MV-4-11 (cell line): ENCODE measurements at regions not wholly inside any gene's neighbourhood (a gene's known extent, or its start where the extent isn't known, plus 50 kb on each side); places are given as distances from the start of the nearest gene placed in this dataset.

ENCODE experiments used
- DNase-seq: peaks from one replicate; lab custom pipeline; 2025; lab: John Stamatoyannopoulos, UW

DNA sequence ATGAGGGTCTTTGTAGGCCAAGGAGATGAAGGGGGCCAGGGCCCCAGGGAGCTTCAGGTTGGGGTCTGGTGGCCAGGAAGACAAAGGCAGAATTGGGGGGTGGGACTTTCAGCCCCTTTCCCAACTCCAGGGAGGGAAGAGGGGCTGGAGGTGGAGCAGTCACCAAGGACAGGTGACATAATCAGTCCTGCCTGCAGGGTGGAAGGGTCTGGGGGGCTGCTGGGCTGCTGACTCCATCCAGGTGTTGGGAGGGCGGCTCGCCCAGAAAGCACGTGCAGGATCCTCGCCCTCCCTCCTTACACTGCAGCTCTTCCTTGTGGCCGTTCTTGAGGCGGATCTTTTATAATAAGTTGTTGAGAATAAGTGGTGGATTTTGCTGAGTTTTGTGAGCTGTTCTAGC lies 1491.1 kb downstream of the TBC1D22A start:
- no peak for DNase-seq

DNA sequence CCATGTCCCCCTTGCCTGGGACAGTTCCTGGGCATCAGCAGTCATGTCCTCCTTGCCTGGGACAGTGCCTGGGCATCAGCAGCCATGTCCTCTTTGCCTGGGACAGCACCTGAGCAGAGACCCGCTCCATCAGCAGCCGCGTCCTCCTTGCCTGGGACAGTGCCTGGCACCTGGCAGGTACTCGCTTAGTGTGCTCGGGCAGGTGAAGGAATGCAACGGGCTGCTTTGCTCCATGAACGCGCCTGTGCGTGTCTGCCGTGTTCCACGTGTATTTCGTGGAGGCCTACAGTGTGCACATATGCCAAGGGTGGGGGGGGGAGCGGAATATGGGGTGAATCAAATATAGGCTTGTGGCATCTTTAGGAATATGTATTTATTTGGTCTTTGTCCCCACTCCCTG lies 1490.7 kb downstream of the TBC1D22A start:
- no peak for DNase-seq

DNA sequence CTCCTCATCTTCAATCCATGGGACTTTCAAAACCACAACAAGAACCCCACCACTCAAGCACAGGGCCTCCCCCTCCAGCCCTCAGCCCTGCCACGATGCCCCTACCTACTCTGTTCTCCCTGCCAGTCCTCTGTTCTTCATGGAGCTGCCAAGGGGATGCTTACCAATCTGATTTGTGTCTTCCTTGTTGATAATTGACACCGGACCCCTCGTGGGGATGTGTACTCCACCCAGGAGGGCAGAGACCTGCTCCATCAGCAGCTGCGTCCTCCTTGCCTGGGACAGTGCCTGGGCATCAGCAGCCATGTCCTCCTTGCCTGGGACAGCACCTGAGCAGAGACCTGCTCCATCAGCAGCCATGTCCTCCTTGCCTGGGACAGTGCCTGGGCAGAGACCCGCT lies 1489.2 kb downstream of the TBC1D22A start:
- DNase-seq: no peak

DNA sequence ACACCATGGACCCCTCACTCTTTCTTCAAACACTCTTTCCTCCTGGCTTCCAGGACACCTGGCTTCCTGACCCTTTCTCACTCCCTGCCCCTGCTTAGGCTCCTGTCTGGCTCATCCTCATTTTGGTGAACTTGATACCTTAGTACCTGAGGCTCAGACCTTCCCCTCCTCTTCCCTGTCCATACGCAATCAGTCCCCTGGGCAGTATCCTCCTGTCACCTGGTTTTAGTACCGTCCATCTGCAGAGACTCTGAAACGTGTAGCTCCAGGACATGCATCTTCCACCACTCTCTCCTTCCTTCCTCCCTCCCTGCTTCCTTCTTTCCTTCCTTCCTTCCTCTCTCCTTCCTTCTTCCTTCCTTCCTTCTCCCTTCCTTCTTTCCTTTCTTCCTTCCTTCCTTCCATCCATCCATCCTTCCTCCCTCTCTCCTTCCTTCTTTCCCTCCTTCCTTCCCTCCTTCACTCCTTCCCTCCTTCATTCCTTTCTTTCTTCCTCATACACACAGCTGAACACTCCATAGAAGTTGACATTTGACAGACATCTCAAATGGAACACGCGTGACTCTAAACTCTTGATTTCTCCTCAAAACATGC lies 1488.6 kb downstream of the TBC1D22A start:
- DNase-seq: no peak

DNA sequence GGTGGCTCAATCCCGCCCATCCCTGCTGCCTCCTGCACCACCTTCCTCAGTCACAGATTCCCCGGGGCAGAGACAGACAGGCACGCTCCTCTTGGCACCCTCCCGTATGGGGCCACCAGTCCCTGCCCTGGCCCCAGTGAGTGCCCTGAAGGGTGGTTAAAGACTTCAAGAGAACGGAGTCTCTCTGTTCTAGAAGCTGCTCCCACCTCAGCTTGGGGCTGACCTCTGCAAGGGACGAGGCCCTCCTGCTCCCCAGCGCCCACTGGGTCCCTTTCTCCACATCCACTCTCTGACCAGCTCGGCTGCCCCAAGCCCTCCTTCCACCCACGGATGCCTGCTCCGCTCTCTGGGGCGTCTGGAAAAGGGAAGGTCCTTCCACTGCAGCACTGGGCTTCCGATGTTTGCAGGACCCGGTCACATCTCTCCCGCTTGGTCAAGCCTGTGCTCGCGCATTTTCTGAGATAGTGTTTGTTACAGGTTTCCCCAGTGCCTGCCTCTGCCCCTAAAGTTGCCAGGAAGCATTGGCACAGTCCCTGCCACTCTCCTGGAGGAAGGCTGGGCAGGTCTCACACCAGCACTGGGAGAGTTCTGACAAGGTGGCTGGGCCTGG lies 1487.9 kb downstream of the TBC1D22A start:
- DNase-seq: no peak

GRCh38 chr22:48249713-48250268 lies 1487.3 kb downstream of the TBC1D22A start:
- no peak for DNase-seq

GRCh38 chr22:48248901-48249455 lies 1486.5 kb downstream of the TBC1D22A start:
- no peak for DNase-seq

DNA sequence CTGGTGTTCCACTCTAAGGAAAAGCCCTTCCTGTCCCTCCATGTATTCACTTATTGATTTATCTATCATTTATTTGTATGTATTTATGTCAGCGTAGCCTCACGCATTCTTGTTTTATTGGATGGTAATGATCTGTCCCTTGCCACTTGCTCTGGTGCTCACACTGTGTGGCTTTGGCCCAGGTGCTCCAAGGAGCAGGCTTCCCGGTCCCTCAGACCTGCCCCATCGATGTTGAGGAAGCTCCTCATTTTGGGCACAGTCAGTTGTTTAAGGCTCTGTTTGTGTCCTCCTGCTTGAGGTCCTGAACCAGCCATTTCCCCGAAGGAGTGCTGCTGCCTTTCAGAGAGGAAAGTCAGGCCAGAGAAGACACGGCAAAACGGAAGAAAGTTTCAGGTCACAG lies 1485.4 kb downstream of the TBC1D22A start:
- DNase-seq: no peak

DNA sequence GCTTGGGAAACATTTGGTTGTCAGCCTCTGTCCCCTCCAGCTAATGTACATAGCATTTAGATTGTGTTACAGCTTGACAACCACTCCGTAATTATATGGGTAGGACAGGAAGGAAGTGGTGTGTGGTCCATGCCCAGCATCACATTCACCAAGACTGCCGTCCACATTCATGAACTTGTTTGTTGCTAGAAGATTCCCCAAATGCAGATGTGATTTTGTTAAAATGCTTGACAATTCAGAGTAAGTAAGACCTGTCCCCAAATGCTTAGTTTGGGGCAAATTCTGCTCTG lies 1482.7 kb downstream of the TBC1D22A start:
- peak; percentile 5 for DNase-seq

DNA sequence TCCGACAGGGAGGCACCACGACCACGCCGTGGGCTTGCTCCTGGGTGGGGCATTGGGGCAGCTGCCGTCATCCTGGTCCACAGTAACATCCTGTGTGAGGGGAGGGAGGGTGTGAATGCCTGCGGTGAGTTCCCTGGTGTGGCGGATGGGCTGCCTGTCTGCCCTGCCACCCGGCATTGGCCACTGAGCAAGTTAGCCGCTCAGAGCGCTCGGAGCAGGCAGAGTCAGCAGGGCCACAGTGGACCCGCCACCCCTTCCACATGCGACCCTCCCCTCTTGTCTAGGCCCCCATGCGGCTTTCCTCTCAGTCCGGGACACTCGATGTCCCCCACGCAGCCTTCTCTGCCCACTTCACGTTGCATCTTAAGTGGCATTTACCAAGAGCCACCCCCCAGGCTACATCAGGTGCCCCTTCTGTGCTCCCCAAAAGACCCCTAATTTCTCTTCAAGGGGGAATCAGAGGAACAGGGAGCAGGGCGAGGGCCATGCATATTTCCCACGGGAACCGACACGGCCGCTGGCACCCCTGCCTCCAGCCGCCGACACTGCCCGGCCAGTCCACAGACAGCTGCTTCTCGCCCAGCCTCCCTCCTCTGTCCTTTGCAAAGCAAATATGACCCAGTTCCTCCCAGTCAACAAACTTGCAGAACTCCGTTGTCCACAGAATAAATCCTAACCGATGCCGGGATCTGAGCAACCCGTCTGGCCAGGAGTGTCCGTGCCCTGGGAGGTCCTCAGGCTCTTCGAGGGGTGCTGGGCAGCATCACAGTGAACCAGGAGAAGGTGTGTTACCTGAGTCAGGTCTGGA lies 1482.1 kb downstream of the TBC1D22A start:
- DNase-seq: no peak

DNA sequence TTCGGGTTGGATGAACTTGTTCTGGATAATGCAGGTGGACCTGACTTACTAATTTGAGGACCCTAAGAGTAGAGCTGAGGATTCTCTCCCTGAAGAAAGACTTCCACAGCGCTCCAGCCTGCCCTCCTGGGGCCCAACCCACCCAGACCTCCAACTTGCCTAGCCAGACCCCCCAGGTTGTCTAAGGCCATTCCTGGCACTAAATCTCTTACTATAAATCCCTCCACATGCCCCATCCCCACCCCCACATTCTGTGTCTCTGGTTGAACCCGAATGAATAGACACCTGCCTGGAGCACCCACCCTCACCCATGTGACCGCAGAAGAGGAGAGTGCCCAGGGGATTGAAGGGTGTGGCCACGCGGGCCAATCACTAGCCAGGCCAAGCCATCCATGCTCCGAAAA lies 1480.0 kb downstream of the TBC1D22A start:
- DNase-seq: no peak

GRCh38 chr22:48241658-48242057 lies 1479.2 kb downstream of the TBC1D22A start:
- no peak for DNase-seq

GRCh38 chr22:48240935-48241230 lies 1478.4 kb downstream of the TBC1D22A start:
- DNase-seq: no peak

DNA sequence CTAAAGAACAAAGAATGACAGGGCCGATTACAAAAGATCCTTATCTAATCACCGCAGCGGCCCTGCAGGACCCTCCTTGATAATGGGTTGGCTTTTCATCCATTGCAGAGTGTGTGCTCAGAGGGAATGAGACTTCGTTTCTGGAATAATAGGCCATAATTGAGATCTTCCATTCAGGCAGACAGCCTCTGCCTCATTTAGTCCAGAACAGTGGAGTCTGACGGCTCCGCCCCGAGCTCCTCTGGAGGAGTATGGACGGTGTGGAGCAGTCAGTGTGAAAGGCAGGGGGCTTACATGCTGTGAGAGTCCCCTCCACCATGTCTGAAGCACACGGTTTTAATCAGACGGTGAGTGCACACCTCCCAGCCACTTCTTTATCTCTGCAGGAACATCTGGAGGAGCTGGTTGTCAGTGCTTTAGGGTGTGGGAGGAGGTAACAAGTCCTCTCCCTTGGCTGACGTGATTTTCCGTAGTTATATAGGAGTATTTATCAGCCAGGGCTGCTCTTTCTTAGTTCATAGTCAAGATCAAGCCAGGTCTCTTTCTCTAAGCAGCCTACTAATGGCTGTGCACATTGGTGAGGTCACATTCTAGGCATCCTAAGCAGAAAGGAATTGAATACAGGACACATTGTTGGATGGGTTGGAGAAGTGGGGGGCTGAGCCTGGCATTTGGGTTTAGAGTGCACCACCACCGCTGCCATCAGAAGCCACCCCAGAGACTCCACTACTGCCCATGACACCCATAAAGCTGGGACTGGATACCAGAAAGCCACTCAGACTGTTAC lies 1477.9 kb downstream of the TBC1D22A start:
- no peak for DNase-seq

DNA sequence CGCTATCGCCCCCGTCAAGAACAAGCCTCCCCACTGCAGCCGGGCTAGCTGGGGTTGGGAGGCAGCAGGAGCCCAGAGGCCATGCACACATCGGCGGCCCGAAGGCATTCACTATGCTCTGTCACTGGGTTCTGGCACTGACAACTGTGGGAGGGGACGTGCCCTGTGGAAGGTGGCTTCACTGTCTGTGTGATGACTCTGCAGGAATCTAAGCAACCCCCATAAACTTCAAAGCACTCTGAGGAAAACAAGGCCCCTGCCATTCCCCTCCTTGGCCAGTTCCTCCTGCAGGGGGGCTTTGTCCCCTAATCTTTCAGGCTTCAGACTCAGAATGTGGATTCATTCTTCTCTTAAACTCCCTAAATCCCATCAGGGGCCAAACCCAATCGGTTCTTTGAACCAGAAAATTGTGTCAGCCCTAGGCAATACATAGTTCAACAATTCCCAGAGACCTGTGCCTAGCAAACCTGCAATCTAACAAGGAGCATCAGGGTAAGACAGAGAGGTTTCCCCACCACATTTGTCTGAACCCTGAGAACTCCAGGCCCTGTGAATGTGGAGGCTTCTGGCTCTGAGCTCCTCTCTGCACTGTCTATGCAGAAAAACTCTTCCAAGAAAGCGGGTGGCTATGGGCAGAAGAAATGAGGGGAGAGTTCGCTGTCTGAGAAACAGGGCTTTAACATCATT lies 1477.2 kb downstream of the TBC1D22A start:
- DNase-seq: no peak

- peak; percentile 9 for DNase-seq
Observed at GRCh38 chr22:48238966-48239365, 1476.5 kb downstream of the TBC1D22A start.

DNA sequence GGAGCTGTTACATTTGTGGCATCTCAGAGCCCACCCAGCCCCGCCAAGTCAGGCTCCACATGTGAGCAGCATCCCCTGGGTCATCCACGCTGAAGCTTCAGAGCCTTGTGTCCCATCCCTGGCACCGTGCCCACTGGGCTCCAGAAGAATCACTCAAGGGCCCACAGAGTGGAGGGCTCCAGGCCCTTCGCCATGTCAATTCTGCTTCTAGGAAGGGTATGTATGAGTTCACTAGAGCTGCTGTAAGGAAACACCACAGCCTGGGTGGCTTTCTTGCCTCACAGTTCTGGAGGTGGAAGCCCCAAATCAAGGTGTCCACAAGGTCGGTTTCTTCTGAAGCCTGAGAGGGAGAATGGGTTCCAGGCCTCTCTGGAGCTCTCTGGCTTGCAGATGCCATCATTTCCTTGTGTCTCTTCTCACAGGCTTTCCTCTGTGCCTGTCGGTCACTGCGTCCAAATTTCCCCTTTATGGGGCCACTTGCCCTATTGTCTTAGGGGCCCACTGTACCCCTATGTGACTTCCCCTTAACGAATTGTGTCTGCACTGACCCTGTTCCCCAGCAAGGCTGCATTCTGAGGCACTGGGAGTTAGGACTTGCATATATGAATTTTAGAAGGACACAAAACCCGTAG lies 1476.0 kb downstream of the TBC1D22A start:
- no peak for DNase-seq

DNA sequence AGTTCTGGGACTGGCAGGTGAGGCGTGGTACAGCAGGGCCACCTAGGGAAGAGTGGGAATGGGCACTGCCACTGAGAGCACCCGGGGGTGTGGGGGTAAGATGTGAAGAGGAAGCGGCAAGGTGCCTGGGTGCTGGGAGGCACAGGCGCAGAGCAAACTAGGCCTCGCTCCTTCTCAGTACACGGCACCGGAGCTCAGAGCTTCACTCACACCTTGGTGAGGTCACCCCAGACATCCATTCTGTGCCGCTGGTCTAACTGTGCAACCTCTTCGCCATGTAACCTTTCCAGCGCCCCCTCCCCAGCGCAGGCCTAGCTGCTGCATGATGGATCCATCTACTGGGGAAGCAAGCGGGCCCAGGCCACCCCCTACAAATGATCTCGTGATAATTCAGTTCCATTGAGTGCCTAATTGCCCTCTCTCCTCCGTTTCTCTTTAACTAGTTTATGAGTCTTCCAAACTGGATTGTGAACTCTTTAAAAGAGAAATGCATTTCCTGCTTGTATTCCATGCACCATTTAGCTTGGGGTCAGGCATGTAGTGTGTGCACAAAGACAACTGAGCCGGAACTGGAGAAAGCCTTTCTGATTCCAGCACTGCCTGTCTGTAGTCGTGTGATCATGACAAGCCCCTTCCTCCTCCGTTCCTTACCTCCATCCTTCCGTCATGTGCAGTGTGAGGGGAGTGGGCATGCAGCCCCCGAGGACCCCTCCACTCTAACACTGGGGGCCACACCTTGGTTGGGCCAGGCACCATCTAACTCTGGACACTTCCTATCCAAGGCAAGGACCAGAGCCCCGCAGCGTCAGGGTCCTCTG lies 1475.2 kb downstream of the TBC1D22A start:
- DNase-seq: no peak

- DNase-seq: no peak
Observed at GRCh38 chr22:48236261-48236660, 1473.8 kb downstream of the TBC1D22A start.

DNA sequence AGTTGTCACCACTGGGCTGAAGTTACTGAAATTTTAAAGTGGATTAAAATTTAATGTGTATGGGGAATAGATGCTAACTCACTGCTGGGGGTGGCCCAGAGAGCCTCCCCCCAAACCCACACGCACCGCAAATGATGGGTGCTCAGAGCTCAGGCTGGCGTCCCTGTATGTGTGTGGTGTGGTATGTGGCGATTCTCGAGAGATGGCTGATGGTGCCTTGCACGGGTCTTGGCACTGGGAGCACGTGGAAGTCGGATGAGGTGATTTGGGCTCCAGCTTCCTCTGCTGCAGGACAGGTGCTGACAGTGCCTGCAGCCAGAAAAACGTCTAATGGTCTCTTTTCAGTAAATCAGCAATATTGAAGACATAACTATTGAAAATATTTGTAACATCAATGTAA lies 1473.3 kb downstream of the TBC1D22A start:
- no peak for DNase-seq
